ENCODE measurements at regions not wholly inside any gene's neighbourhood (a gene's known extent, or its start where the extent isn't known, plus 50 kb on each side); places are given as distances from the start of the nearest gene placed in this dataset.
"Not testable (repeated sequence)": the region's sequence is repeated elsewhere in the genome, so short reads cannot be mapped to it uniquely, and the experiment has no call there.

DNA sequence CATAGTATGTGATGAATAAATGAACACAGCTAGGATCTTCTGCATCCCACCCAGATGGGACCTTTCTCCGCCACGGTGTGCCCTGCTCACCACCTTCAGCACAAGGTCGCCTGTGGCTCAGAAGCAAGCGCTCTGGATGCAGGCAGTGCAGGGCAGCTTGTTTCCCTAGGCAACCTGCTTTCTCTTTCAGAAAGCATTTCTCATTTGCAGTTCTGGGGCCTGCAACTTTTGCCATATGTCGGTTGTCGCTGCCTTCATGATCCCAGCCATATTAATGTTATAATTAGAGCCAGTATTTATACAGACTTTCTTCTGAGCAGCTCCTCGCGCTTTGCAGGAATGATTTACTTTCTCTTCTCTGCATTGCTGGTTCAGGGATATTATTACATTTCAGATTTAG lies 692.8 kb downstream of the RNF144A start:
- no peak for DNase-seq

DNA sequence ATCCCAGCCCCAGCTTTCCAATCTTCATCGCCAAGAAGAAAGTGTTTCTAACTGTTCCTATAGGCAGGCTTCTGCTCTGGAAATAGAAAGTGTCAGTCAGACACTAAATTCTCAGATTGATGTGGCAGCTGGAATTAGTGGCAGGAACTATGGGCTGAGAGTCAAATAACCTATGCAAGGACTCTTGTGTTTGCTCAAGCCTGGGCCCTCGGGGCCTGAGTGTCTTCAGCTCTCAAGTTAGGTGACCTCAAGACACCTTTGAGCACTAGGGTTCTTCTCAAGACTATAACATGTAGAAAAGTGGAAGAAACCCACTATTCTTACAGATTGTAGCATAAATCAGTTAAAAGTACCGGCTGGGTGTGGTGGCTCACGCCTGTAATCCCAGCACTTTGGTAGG lies 694.5 kb downstream of the RNF144A start:
- DNase-seq = no peak

DNA sequence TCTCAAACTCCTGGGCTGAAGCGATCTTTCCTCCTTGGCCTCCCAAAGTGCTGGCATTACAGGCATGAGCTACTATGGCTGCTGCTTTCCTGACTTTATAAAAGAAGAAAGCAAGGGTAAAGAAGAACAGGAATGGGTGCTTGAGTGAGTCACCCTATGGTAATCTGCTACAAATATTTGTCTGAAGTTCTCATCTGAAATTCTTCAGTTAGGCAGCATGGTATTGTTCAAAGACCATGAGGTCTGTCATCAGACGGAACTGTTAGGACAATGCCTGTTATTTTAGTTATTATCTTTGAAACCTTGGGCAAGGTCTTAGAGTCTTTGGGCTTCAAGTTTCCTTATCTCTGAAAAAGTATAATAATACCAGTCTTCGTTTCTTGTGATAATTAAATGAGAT lies 695.8 kb downstream of the RNF144A start:
- DNase-seq = peak; percentile 36

DNA sequence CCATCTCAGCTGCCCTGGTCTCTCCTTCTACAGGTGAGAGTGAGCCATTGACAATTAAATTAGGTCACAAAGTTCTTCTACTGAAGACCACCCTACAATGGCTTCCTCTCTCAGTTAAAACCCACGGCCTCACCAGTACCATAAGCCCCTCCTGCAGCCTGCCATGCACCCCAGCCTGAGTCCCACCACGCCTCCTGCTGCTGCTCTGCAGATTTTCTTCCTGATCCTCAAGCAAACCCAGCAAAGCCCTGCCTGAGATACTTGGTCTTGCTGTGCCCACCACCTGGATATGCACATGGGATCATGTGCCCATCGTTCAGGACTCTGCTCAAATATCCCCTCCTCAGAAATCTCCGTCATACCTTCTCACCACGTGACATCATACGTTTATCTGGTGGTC lies 696.6 kb downstream of the RNF144A start:
- DNase-seq = no peak

DNA sequence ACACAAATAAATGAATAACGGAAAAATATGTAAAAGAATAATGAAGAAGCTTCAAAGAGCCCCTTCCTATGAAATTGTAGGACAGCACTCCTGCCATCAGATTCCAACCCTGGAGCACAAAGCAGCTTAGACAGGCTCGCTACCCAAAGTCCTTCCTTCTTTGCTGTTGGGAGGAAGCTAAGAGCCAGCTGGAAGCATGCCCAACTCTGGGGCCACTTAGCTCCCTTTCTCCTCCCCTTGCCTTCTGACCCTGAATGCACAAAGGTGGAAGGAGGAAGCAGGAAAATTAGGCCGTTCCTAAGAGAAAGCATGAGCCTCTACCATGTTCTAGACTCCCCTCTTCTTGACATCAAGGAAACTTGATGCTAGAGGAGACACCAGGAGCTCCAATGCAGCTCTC lies 700.8 kb downstream of the RNF144A start:
- DNase-seq = no peak

DNA sequence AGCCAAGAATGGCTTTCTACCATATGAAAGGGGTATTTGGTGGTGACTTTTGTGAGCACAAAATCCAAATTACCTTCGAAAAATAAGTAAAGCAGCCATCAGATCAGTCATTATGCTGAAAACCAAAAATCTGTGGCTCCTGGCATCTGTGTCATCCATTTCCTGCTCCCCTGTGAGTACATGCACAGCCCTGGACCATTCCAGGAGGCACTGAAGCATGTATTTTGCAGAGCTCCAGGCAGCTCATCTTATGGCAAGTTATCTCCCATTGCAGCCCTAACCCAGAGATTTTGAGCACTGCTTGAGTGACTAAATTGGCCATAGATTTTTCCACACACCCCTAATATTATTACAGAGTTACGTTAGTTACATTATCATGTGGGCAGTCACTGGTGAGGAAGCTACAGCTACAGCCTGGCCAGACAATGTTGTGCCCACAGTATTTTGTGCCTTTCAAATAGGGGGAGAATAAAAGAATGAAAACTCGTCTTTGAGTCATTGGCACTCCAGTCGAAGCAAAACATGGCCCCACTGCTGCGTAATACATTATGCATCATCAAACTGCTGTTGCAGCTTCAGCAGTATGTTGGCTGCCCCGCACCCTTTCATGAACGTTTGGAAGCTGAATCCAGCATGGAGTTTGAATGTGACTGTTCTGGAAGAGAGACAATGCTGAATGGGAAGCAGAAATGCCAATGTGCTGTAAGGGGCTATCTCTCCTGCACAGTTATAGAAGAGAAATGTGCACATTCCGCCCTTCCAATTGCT lies 702.2 kb downstream of the RNF144A start:
- DNase-seq = no peak

DNA sequence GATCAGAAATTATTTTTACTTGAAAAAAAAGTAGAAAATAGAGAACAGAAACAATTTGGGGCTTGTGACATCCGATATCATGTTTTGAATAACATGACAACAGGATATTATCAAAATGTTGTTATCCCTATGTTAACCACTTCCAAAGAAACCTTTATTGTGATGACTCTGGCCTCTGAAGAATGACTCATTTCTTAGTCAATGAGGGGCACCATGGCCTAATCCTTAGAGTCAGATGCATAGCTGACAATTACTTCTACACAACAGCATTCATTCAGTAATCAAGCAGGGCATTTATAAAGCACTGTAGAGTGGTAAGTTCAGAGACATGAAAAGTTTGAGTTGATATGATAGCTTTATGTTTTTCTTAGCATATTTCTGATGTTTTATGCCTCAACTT lies 703.0 kb downstream of the RNF144A start:
- DNase-seq = peak; percentile 26

DNA sequence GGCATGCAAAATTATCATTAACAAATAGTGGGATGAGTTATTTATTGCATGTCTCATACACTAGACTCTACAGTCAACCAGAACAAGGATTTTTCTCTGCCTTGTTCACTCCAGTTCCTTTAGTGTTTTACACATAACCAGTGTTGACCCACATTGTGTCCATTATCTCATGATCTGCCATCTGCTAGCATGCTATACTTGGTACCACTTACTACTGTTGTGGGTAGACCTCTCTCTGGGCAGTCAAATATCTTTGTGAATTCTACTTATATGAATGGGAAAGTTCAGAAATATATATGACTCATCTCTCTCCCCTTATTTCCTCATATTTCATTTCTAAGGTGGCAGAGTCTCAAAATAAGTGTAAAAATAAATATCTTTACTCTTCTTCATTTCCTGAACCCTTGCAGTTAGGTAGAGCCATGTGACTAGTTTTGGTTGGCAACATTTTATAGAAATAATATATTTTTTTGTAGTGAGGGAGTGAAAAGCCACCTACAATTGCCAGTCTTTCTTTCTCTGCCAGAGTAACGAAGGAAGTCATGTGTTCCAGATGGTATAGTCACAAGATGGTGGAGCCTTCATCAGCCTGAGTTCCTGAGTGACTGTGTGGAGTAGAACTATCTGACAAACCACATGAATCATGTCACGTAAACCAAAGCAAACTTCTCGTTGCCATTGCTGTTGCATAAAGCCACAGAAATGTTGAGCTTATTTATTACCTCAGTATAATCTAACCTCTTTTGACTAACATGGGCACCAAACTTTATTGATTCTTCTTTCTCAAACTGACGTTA lies 704.0 kb downstream of the RNF144A start:
- DNase-seq = no peak

DNA sequence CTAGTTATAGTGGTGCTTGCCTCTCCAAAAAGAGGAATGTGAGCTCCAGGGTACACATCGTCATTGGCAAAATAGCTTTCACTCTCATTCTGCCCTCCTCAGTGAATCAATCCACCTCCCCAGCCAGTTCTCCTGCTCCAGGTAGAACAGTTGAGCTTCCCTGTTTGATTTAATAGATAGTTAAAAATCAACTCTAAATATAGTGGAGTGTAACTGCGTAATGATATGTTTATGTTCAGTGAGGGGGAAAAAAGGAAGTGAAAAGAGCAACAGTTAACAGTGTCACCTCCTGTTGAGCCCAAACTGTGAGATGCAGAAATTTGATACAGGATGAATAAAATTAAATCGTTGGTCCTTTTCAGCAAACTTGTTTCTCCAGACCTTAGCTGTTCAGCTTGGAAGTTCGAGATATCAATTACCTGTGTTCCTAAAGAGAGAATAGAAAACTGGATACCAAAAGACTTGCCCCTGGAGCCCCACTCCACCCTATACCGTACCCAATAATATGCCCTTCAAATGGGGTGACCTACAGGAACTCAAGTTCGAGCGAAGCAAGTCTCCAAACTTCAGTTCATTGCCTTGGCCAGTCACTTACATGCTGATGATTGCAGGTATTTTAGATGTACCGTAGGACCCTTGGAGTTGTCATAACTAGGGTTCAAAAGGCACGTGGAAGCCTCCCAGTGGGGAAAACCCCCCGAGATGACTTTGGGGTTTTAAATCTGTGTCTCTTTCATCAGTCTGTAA lies 708.4 kb downstream of the RNF144A start:
- peak; percentile 29 for DNase-seq

DNA sequence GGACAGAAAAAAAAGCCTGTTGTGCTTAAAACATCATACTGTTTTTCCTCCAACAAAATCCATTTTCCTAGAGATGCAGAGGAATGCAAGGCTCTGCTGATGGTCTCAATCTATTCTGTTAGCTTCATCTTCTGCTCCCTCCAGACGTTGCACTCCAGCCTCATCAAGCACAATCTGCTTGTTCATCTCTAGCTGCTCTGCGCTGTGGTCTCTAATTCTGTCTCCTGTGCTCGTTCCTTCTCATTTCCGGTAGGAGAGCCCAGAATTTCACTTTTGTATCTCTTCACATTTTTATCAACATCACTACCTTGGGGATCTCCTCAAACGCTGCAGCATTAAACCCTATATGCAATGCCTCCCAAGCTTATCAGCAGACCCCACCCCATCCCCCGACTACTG lies 708.9 kb downstream of the RNF144A start:
- DNase-seq = no peak

DNA sequence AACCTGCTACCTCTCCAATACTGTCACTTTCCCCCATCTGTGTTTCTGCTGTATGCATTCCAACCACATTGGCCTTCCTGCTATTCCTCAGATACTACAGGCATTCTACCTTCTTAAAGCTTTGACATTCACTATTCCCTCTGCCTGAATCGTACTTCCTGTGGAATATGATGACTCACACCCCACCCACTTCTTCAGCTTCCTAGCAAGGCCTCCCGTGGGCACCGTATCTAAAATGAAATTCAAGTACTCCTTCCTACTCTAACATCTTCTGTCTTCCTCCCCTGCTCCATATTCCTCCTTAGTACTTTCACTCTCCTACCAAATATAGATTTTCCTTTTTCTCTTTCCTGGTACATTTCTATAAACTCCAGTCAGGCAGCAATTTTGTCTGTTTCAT lies 710.4 kb downstream of the RNF144A start:
- DNase-seq = no peak

DNA sequence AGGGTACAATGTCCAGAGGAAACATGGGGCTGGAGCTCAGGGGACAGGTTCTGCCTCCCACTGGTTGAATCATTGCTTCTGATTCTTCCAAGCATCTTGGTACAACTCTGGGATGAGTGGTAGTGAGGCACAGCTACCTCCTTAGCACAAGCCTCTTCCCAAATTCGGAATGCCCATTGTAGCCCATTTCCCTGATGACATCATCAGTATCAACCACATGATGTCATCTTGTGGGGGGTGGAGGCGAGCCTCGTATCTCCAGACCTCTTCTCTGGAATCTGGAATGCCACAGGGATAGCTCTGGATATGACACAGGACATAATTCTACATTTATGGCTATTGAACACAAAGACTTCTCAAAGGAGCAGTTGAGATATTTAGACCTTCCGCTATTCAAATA lies 715.2 kb downstream of the RNF144A start:
- no peak for DNase-seq

DNA sequence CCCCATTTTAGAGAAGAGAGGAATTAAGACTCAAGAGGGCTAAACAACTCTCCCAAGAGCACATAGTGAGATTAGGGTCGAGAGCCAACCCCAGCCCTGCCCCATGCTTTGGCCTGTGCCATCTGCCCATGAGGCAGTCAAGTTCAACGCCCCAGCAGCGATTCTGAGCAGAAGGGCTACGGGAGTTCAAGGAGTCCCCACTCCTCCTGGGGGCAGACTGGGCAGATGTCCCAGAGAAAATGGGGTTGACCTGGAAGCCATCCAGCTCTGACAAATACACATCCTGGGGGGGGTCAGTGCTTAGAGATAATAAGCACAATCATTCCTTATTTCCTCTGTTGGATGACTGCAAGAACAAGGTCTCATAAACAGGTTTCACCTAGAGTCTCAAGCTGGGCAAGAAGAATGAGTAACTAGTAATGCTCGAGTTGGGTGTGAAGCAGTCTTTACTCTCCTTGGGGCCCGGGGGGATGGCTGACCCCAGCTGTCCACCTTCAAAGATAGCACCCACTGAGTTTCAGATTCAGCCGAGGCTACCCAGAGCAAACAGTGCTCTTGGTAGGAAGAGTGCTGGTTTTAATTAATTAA lies 716.4 kb downstream of the RNF144A start:
- no peak for DNase-seq

DNA sequence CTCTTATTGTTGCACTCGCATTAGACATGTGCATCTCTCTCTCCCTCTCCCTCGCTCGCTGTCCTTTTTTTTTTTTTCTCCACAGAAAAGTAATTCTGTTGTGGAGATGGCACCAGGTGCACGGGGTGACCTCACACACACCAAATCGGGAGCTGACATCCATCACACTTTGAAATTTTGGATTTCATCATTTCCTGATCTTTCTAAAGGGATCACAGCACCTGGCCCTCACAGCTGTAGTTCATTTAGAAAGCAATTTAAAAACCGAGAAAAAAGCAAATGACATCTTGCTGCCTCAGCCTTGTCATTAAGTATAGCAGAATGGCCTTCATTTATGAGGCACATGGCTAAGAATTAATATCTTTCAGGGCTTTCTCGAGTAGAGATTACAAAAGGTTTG lies 717.2 kb downstream of the RNF144A start:
- DNase-seq = no peak

DNA sequence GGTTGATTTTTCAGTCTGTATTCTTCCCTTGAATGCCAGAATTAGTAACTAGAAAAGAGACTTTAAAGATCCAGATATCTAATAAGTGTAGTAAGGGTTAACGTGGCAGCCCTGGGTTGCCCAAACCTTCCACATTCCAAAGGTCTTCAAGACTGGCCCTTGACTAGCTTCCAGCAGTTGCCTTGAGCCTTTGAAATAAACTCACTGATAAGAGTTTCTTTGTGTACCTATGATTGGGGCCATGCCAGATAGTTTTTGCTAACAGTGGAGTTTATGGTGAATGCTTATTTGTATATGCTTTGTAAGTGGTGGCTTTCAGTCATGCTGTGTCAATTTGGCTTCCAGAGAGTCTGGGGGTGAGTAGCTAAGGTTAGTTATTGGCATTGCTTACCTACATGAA lies 722.3 kb downstream of the RNF144A start:
- no peak for DNase-seq

DNA sequence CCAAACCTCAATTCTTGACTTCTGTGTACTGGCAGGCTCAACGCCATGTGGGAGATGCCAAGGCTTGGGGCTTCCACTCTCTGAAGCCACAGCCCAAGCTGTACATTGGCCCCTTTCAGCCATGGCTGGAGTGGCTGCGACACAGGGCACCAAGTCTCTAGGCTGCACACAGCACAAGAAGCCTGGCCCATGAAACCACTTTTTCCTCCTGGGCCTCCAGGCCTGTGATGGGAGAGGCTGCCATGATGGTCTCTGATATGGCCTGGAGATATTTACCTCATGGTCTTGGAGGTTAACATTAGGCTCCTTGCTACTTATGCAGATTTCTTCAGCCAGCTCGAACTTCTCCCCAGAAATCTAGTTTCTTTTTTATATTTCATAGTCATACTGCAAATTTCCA lies 724.1 kb downstream of the RNF144A start:
- not testable (repeated sequence) for DNase-seq

DNA sequence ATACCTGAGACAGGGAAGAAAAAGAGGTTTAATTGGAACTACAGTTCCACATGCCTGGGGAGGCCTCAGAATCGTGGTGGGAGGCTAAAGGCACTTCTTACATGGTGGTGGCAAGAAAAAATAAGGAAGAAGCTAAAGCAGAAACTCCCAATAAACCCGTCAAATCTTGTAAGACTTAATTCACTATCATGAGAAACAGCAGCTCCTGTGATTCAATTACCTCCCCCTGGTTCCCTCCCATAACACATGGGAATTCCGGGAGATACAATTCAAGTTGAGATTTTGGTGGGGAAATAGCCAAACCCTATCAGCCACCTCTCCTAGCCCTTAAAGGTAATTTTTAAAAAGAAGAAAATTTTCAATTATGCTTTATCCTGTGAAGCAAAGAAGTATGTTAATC lies 728.8 kb downstream of the RNF144A start:
- DNase-seq = no peak

DNA sequence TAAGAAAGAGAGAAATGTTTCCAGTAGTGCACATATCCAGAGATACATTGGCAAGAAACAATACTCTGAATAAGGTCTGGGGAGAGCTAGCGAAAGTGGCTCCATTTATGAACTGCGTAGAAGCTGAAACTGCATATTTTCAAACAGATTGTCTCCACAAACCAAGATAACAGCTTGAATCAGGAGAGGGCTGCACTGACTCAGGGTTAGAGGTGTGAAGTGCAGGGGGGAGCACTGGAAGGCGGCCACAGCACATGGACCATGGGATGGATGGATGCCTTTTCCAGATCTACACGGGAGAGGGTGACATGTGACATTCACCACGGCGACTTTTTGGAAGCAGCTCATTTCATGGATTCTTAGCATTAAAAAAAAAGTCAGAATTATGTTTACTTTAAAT lies 729.4 kb downstream of the RNF144A start:
- DNase-seq = no peak

DNA sequence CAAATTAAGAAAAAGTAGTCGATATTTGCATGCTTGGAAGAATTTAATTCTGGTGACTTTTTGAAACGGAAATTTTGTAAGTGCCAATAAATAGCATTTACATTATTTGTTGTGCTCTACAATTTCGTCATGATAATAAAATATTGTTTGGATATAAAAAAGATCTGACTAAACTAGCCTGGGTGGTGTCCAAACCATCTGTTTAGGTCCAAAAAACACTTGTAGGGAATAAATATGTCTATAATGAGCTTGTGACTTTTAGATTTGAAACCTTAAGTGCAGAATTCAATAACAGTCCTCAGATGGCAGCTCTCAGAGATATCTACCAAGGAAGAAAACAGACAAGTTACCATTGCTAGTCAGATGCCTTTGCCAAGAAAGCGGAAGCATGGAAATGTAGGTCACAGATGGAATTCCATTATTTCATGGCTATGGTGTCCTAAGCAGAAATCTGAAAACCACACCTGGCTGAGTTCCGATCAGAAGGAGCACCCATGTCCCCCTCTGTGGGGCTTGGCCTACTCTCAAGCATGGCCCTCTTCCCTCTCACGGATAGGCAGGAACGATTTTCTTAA lies 731.1 kb downstream of the RNF144A start:
- DNase-seq = no peak

DNA sequence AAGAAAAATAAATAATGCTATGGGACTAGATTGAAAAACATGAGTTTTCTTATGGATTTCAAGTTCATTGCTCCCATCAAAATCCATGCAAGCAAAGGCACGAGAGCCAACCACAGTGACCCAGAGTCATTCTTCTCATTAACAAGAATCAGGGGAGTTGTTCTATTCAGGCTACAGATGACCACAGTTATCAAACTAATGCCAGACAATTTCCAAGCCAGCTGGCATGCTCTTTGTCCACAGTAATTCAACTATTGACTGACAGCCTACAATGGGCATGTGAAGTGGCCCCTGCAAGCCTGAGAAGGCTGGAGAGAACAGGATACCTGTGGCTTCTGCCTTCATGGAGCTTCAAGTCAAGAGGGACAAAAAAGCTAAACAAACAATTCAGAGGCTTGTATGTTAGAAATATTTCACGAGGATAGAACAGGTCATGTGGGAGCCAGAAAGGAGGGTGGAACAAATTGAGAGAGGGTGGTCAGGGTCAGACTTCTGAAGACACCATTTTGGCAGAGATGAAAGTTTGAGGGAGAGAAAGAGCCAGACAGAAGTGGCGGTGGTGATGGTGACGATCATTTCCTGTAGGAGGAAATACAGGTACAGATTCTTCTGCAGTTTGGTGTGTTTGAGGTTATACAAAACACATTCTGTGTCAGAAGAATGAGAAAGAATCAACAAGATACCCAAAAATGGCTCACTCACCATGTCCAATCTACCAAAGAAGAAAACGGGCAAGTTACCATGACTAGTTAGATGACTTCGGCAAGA lies 732.4 kb downstream of the RNF144A start:
- DNase-seq = no peak

DNA sequence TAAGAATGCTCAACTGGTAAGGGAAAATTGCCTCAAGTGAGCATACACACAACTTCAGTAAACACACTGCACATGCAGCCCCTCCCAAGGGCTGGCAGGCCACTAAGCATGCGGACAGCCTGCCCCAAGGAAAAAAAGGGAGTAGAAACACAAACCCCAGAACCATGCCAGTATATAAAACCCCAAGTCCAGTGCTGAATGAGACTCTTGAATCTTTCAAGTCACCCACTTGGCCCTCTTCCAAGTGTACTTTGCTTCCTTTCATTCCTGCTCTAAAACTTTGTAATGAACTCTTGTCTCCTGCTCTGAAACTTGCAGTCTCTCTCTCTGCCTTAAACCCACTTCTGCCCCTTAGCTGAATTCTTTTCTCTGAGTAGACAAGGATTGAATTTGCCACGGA lies 736.4 kb downstream of the RNF144A start:
- DNase-seq = no peak

DNA sequence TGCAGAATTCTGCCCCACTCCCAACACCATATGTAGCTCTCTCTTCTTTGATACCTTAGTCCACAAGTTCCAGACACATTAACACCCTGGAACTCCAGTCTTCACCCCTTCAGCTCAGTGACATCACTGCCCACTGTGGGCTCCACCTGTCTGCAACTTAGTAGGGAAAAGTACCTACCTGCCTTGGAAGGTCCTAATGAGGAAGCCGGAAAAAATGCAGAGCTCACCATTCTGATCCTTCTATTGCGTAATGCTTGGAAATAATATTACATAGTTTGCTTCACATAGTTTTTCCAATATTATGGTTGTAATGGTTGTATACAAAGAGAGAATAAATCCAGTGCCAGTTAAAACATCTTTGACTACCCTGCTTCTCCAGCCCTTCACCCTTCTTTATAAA lies 738.4 kb downstream of the RNF144A start:
- DNase-seq = no peak
